Pons (tissue), 1 donor: ENCODE measurements at regions not wholly inside any gene's neighbourhood (a gene's known extent, or its start where the extent isn't known, plus 50 kb on each side); places are given as distances from the start of the nearest gene placed in this dataset.
A peak's percentile ranks its signal among the peaks of the same experiment; 100 is the strongest.
"Not testable (repeated sequence)": the region's sequence is repeated elsewhere in the genome, so short reads cannot be mapped to it uniquely, and the experiment has no call there.

Source experiments
- DNase-seq: peaks from one replicate; pipeline ENCODE4 v3.0.0-alpha.2; 2016; ENCODE audit warnings: low spot score

DNA sequence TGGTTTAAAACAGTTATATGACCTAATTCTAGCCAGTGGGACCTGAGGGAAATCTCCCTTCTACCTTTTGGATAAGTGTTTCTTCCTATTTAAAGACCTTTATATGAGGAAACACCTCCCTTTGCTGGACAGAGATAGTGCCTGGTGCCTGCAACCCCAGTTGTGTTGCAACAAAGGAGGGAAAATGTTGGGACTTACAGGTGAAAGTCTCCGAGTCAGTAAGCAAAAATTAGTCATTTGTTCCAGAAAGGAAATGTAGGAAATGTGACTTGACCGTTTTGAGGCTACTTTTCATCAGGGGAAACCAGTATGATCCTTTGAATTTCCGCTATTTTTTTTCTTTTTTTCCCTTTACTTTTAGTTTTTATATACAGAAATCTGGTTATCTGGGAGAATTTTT is 165.5 kb downstream of the DKK1 start:
- no peak for DNase-seq

DNA sequence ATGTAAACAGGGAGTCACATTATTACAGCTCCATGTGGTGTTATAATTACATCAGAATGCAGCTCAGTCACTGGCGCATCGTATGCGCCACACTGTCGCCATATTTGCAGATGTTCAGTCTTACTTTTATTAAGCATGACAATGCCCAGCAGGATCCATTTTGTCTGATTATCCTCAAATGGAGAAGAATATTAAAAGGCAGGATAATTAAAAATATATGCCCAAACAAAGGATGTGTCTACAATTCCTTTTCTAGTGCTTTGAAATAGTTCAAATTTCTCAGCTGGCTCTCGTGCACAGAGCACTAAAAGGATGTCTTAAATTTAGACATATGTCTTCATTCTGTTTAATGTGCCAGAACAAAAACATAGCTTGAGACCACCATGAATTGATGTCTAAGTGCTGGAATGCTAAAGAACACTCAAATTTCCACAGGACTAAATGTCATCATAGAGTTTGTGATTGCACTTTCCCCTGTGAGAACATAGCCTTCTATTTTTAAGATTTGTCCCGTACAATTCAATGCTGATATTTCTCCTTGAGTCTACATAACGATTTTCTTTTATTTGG is 168.0 kb downstream of the DKK1 start:
- no peak for DNase-seq

DNA sequence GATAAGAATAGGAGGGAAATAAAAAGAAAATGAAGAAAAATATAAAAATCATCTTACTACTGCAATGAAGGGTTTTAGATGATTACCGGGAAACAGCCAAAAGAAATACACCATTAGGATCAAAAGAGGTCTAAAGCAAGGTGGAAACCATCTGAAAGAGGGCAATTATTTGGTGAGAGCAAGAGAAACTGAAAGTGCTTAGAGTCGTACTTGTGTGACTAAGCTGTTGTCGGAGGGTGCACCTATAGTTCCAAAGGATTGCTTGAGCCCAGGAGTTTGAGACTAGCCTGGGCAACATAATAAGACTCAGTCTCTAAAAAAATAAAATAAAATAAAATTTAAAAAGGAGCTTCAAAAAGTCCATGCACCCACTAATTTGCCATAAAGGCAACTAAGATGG is 169.5 kb downstream of the DKK1 start:
- DNase-seq: no peak

DNA sequence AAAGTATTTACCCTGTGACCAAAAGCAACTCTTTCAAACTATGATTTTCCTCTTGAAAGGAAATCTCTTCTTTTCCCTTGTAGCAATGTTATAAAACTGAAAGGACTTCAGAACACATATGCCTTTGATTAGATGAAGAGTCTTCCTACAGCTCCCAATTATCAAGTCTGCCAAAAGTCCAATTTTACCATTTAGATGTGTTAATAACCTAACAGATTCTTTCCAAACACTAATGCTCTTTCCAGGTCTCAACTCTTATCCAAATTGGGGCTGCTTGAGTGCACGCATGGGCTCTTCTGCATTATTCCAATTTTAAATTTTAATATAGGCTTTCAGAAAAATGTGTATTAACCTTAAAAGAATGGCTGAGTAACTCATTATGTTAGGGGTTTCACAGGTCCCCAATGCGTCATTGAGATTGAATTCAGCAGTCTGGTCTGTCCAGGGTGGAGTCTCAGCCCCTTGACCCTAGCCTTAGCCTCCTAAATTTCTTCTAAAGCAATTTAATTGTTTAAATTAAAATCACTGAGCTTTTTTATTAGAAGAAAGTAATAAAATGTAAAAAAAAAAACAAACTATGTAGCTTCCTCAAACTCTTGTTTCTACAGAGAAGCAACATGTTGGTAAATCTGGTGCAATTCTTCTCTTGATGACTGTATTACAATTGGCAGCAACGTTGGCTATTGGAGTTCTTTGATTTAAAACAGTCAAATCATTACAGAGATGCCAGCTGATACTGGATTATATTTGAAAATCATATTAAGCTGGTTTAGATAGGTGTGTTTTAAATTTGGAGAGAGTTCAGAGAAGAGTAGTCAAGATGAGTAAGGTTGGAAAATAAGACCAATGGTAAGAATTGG is 170.4 kb downstream of the DKK1 start:
- no peak for DNase-seq

DNA sequence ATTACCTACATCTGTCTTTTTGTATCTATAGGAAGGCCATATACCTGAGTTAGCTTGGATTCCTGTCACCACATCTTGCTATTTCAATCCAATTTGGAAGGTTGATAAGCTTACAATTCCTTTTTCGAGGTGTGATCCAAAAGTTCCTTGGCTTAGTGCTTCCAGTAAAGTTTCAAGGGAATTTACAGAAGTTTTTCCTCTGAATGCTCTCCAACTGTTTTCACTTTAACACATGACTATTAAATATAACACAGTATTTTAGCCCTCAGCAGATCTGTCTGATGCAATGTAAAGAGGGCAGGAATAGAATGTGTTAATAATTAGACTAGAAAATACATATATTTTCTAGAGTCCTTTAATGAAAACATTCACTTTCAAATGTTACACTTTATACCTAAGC is 171.4 kb downstream of the DKK1 start:
- DNase-seq: no peak

DNA sequence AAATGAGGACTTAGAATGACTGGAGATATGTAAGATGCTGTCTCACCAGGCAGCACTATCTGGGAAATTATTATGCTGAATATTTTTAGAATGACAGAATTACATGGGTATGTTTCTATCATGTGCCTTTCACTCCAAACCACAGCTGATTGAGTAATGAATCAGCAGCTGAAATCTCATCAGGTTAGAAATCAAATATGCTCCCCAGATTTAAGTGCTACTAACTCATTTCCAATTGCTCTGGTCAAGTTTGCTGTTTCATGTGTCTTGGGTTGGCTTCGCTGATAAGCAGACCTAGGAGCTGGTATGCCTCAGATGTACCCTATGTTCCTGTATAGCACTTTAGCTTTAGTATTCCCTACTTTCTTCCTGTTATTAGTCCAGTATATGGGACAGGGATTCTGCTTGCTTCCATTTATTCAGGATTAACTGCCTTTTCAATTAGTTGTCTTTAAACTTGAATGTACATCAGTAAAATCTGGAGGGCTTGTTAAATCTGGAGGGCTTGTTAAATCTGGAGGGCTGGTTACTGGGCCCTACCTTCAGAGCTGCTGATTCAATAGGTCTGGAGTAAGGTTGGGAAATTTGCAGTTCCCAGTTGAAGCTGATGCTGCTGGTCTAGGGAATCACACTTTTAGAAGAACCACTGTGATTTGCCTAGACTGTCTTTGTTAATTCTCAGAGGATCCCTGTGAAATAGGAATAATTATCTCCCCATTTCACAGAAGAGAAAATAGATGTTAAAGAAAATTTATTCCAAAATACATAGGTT is 172.9 kb downstream of the DKK1 start:
- DNase-seq: no peak

DNA sequence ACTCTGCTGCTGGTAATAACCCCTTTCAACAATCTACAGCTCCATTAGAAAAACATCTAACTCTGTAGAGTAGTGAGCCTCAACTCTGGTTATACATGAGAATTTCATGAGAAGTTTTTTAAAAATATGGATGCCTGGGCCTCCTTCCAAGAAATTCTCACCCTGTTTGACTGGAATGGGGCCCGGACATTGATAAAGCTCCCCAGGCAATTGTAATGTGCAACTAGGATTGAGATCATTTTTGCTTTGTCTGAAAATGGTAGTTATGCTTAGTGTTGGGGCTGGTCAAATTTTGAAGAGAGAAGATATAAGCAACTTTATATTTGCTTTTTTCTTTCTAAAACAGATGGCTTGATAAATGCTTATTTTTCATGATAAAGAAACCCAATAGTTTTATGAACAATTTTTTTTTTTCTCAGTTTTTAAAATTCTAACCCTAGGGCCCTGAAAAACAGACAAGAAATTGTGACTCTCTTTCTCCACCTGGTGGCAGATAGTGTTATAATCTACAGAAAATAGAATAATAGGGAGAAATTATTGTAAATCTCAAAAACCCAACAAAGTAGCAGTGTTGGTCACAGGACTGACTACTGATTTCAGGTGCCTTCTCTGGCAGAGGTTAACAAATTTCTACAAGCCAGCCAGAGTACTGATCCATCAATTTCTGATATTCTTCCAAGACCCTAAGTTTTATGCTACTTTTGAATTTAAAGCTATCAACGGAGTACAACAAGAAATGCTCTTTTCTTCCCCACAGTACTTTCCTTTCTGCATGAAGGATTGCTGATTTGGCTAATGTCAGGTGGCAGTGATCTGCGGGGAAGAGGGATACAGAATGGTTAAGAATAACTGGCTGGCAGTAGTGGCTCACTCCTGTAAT is 174.8 kb downstream of the DKK1 start:
- DNase-seq: peak; percentile 51

DNA sequence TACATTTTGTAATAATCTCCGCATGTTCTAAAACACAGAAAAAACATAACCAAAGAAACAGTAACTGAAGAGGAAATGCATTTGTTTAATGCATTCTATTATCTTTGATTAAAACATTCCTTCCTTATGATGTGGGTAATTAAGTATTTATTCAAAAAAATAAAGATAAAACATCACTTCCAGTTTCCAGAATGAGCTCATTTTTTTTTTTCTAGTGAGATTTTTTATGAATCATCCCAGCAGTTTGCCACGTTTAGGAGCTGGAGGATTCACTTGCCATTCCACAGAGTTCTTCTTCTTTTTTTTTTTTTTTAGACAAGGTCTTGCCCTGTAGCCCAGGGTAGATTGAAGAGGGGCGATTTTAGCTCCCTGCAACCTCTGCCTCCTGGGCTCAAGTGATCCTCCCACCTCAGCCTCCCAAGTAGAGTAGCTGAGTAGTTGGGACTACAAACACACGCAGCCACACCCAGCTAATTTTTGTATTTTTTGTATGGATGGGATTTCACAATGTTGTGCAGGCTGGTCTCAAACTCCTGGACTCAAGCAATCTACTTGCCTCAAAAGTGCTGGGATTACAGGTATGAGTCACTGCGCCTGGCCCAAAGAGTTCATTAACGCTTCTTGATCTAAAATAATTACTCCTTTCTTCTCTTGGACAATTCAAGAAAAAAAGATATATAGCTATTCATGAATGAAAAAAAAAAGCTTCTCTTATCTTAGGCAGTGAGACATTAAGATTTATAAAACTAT is 177.3 kb downstream of the DKK1 start:
- DNase-seq: no peak

DNA sequence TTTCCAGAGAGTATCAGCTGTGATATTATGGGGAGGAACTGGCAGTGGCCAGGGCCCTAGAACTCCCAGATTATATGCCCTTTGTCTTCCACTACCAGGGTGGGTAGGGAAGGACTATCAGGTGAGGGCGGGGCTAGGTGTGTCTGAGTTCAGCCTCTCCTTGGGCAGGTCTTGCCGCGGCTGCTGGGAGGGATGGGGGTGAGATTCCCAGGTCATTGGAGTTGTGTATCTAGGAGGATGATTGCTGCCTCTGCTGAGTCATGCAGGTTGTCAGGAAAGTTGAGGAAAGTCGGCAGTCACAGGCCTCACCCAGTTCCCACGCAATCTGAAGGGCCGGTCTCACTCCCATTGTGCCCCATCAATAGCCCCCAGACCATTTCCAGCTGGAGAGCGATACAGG is 185.2 kb downstream of the DKK1 start:
- DNase-seq: no peak

DNA sequence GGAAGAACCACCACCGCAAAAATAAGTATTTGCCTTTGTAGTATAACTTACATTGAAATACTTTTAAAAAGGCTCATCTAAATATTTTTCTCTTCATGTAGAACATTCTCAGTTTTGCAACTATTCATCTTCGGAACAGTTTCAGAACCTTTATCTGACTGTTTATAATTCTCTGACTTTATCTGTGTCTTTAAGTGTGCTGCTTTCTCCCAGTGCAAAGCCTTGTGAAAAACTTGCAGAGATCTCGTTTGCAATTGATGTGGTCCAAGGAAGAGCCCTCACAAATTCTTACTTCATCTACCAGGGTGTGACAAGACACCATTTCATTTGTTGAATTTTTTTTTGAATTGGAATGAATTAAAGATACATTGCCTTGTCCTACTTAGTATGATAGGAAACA is 186.4 kb downstream of the DKK1 start:
- no peak for DNase-seq

DNA sequence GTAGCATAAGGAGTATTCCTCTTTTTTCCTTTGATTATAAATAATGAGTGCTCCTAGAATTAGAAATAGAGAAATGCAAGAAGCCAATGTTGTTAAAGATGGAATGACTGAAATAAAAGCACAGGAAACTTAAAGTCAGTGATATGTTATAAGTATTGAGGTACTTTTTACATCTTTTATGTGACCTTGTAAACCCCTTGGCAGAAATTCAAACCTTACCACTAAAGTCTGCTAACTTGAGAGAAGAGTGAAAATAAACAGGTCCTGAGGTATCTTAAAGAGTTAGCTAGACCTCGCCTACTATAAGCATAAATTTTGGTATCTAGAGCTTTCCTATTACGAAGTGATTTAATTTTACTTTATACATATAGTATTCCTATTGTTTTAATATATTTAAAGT is 188.2 kb downstream of the DKK1 start:
- DNase-seq: no peak

DNA sequence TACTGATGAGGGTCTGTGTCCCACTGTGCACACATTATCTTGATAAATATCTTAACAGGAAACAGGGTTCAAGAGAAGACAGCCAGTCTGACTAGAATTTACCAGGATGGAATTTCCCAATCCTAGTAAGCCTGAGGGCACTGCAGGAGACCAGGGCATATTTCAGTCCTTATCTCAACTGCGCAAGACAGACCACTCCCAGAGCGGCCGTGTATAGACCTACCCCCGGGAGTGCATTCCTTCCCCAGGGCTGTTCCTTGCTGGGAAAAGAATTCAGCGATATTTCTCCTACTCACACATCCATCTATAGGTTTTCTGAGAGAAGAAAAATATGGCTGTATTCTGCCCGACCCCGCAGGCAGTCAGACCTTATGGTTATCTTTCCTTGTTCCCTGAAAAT is 191.3 kb downstream of the DKK1 start:
- not testable (repeated sequence) for DNase-seq

DNA sequence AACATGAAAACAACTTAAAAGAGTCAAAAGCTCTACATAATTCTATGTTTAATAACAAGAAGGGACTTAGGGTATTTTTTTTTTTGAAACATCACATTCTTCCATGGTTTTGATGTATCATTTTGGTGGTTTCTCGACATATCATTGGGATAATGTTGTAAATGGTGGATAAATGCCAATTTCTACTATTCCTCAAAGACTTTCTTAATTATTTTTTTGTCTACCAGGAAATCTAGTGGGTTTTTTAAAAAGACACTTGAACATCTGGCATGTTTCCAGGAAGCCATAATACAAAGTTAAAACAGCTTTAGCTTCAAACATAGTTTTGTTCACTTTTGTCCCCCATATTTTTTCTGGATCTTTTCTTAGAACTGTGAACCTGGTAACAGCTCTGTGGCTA is 200.4 kb downstream of the DKK1 start:
- no peak for DNase-seq

DNA sequence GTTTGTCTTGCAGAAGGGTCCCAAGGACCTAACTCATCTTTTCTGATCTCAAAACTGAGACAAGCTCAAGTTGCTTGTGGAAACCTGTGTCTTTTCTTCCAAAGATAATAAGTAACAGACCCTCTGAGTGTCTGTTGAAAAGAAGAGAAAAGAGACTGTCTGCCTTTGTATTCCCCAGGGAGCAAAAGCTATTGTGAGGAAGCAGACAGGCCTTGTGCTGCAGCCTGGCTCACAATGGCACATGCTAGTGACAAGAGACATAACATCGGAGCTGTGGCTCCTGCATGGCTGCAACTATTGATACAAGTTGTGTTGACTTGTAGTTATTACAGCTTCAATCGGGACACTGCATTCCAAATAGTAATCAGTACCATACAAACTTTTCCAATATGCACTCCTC is 202.9 kb downstream of the DKK1 start:
- DNase-seq: peak; percentile 66

DNA sequence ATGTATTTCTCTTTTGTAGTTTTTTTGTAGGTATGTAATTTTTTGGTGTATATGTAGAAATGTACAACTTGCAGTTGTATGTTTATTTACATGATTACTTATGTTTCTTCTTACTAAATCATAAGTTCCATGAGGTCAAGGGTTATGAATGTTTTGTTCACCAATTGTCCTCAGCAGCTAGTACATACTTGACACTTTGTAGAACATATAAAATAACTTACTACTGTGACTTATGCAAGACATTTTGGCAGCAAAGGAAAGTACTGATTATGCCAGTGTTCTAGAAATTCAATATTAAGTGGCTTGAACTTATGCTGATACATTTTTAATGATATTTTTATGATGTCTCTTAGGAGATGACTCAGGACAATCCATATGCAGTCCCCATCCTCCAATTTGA is 209.6 kb downstream of the DKK1 start:
- no peak for DNase-seq

DNA sequence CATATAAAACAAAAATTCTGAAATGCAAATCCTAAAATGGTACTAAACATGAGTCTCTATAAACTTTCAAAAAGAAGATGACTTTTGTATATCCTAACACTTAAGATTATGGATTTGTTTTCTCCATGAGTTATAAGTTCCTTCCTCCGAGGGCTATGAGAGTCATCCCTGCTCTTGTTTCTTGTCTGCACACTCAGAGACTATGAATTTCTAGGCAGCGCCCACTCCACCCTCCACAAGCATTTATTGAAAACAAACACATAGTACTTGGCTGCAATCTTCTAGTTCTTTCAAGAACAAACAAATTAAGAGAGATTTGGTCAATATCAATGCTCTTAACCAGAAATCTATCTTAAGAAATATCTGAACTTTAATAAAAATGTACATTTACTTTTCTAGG is 211.7 kb downstream of the DKK1 start:
- no peak for DNase-seq

DNA sequence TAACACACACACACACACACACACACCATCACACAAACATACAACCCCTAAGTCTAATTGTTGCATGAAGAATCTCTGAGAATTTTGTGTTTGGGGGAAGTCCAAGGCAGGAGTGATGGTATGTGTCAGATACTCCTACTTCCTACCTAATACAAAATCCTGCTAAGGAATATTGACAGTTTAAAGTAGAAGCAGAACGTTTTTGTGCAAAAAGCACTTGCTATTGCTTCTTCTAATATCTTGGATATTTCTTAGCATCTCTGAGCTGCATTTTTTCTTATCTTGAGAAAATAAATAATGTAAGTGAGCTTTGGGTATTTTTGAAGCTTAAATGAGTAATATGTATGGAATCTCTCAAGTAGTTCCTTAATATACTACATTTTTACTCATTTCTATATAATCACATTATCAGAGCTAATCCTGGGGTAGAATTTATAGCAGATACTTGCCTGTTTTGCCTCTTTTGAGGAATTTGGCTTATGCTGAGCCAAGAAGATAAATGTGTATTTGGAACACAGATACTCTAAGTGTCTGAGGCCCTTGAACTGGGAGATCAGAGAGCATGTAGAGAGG is 212.3 kb downstream of the DKK1 start:
- DNase-seq: no peak

DNA sequence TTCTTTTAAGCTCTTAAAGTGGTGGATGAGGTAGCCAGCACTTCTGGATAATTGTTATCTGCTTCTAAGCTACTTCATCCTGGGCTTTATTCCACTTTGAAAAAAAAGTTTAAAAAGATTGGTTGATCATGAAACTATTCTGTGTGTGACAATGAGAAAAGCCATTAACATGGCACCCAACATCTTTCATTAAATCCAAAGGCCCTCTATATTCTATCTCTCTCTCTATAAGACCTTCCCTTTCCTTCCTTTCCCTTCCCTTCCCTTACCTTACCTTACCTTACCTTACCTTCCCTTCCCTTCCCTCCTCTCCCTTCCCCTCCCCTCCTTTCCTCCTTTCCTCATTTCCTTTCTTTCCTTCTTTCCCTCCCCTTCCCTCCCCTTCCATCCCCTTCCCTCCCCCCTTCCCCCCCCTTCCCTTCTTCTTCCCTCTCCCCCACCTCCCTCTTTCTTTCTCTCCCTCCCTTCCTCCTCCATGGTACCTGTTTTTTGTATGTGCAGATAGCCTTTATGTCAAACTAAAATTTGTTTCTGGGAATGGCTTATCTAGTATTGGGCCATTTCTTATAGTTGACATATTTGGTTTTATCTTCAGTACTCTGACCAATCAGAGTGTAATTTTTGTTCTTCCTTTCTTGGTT is 218.7 kb downstream of the DKK1 start:
- DNase-seq: no peak

DNA sequence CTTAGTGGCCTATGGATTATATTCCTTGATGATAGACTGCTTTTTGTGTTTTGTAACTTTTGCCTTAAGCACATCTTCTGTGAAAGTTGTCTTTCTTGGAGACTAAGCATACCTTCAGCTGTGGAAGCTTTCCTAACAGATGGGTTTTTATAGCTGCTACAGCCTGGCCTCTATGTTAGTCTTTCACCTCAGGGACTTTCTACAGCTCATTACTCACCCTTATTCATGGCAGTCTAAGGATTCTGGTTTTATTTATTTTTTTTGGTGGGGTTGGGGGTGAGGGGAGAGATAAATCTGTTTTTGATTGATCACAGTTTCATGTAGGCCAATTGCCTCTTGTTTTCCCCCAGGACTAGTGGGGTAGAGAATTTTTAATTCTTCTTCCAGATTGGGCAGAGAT is 219.9 kb downstream of the DKK1 start:
- no peak for DNase-seq

DNA sequence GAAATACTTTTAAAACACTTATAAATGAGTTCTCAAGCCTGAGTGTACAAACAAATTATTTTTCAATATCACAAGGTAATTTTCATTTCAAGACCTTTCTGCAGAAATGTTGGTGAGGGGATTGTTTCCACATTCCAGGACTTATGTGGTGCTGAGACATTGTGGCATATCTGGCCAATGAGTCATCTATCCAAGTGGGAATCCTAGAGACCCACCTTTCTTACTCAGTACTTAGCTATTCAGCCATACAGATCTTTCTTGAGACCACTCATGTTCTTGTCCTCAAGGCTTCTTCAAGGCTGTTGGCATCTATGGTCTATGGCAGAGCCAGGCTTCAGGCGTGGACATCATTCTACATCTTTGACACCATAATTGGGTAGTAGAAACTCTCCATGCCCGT is 225.4 kb downstream of the DKK1 start:
- no peak for DNase-seq
